GM18951 (cell line): ENCODE measurements at regions not wholly inside any gene's neighbourhood (a gene's known extent, or its start where the extent isn't known, plus 50 kb on each side); places are given as distances from the start of the nearest gene placed in this dataset.

Experiments used
- POLR2A ChIP-seq: IDR thresholded peaks from 4 replicates; pipeline ENCODE4 v1.6.1; 2011; ENCODE audit warnings: mild to moderate bottlenecking; ENCODE audit not compliant: insufficient read length, insufficient read depth; ENCODE audit errors: extremely low read depth
- in situ Hi-C: fragments of 300-500 bp; cut with MboI; formaldehyde crosslinking; loops from one replicate; pipeline ENCODE4 v1.12.0; 2022; ENCODE audit warnings: low sequenced_read_pairs, mixed read lengths, inconsistent platforms; ENCODE audit not compliant: unreplicated experiment

GRCh38 chr5:73305386-73305785 is 132.4 kb downstream of the TMEM174 start:
- no peak for TF ChIP-seq POLR2A
- in situ Hi-C loops: loop anchor here (10.0 kb wide), 1 partner anchor 139 kb away; the partner anchor contains the start of gene FOXD1

GRCh38 chr5:73304381-73304780 is 131.4 kb downstream of the TMEM174 start:
- no peak for TF ChIP-seq POLR2A
- in situ Hi-C loops: loop anchor here (10.0 kb wide), 1 partner anchor 140 kb away; the partner anchor contains the start of gene FOXD1

- in situ Hi-C loops: loop anchor here (10.0 kb wide), 1 partner anchor 141 kb away; the partner anchor contains the start of gene FOXD1
- TF ChIP-seq POLR2A: no peak
These were observed 130.4 kb downstream of the TMEM174 start for GRCh38 chr5:73303148-73304079.

- in situ Hi-C loops: loop anchor here (10.0 kb wide), 1 partner anchor 142 kb away; the partner anchor contains the start of gene FOXD1
- TF ChIP-seq POLR2A: no peak
These were observed 129.8 kb downstream of the TMEM174 start for GRCh38 chr5:73302797-73303147.

- in situ Hi-C loops: loop anchor here (10.0 kb wide), 1 partner anchor 143 kb away; the partner anchor contains the start of gene FOXD1
- no peak for TF ChIP-seq POLR2A
These were observed 128.4 kb downstream of the TMEM174 start for GRCh38 chr5:73301208-73301901.

- in situ Hi-C loops: loop anchor here (10.0 kb wide), 1 partner anchor 144 kb away; the partner anchor contains the start of gene FOXD1
- no peak for TF ChIP-seq POLR2A
These were observed 127.6 kb downstream of the TMEM174 start for GRCh38 chr5:73300337-73301207.

- no peak for TF ChIP-seq POLR2A
- in situ Hi-C loops: loop anchor here (10.0 kb wide), 1 partner anchor 145 kb away; the partner anchor contains the start of gene FOXD1
These were observed 126.8 kb downstream of the TMEM174 start for GRCh38 chr5:73299665-73300336.

- in situ Hi-C loops: no loop called here
- TF ChIP-seq POLR2A: no peak
These were observed 126.0 kb downstream of the TMEM174 start for GRCh38 chr5:73298772-73299630.

- in situ Hi-C loops: no loop called here
- TF ChIP-seq POLR2A: no peak
These were observed 125.3 kb downstream of the TMEM174 start for GRCh38 chr5:73298251-73298771.

GRCh38 chr5:73297430-73297829 is 124.4 kb downstream of the TMEM174 start:
- in situ Hi-C loops: no loop called here
- no peak for TF ChIP-seq POLR2A

GRCh38 chr5:73296772-73297171 is 123.8 kb downstream of the TMEM174 start:
- TF ChIP-seq POLR2A: no peak
- in situ Hi-C loops: no loop called here

GRCh38 chr5:73295921-73296320 is 122.9 kb downstream of the TMEM174 start:
- in situ Hi-C loops: no loop called here
- no peak for TF ChIP-seq POLR2A
